Kidney (tissue), 13 donors: ENCODE measurements at regions not wholly inside any gene's neighbourhood (a gene's known extent, or its start where the extent isn't known, plus 50 kb on each side); places are given as distances from the start of the nearest gene placed in this dataset.

Experiments
- DNase-seq, 5 donors: peaks; one replicate each; pipeline ENCODE4 v3.0.0-alpha.2; 2013 to 2020
- FAIRE-seq: peaks from 2 replicates; lab custom pipeline; 2012; peaks lifted over from hg19 to GRCh38; lab: Jason Lieb, UNC
- H3K27ac ChIP-seq, 2 donors: one replicate each; pipeline ENCODE4 v1.7.0; 2013; ENCODE audit warnings: low read depth in 2 of 2, low read length in 2 of 2, inconsistent platforms in 1 of 2
- H3K27me3 ChIP-seq: one replicate; pipeline ENCODE4 v1.7.1; 2013; ENCODE audit warnings: low read length, inconsistent platforms; ENCODE audit not compliant: control insufficient read depth, insufficient read depth
- H3K36me3 ChIP-seq, 3 donors: one replicate each; pipeline versions ENCODE4 v1.7.0 to v1.7.1; 2013; ENCODE audit warnings: low read length in 3 of 3, control low read depth in 1 of 3, inconsistent platforms in 1 of 3; ENCODE audit not compliant: insufficient read depth in 3 of 3, control insufficient read depth in 2 of 3
- H3K4me1 ChIP-seq, 3 donors: one replicate each; pipeline versions ENCODE4 v1.7.0 to v1.7.1; 2013; ENCODE audit warnings: low read length in 3 of 3, inconsistent platforms in 1 of 3, low read depth in 1 of 3; ENCODE audit not compliant: control insufficient read depth in 2 of 3, insufficient read depth in 2 of 3
- H3K4me3 ChIP-seq, 3 donors: one replicate each; pipeline versions ENCODE4 v1.7.0 to v1.8.1; 2013; ENCODE audit warnings: low read length in 3 of 3, control low read depth in 1 of 3, inconsistent platforms in 1 of 3
- H3K9ac ChIP-seq, 3 donors: one replicate each; pipeline versions ENCODE4 v1.7.0 to v1.7.1; 2013; ENCODE audit warnings: low read length in 3 of 3, control low read depth in 1 of 3, inconsistent platforms in 1 of 3
- H3K9me3 ChIP-seq, 3 donors: one replicate each; pipeline versions ENCODE4 v1.7.0 to v1.7.1; 2013; ENCODE audit warnings: low read length in 3 of 3, control low read depth in 1 of 3, inconsistent platforms in 1 of 3; ENCODE audit not compliant: control insufficient read depth in 2 of 3, insufficient read depth in 1 of 3
- intact Hi-C: fragments of 100-400 bp; cut with DNase I; formaldehyde crosslinking; loops from one replicate; pipeline ENCODE4 v1.11.1; 2022
- TF ChIP-seq, protein P1 (sequence below): IDR thresholded peaks from 3 replicates; pipeline ENCODE4 v1.5.1; 2012; ENCODE audit warnings: mild to moderate bottlenecking, moderate library complexity, borderline replicate concordance; ENCODE audit not compliant: insufficient read depth; ENCODE audit errors: extremely low read depth
- donor health status: control.
- donor health status: control.
- donor health status: control.
- donor health status: control.
- donor health status: control.
- donor health status: DM: yes; HTN: yes; CAD: no.
- donor health status: Normal renal cell carcinoma (clear cell type).

DNA sequence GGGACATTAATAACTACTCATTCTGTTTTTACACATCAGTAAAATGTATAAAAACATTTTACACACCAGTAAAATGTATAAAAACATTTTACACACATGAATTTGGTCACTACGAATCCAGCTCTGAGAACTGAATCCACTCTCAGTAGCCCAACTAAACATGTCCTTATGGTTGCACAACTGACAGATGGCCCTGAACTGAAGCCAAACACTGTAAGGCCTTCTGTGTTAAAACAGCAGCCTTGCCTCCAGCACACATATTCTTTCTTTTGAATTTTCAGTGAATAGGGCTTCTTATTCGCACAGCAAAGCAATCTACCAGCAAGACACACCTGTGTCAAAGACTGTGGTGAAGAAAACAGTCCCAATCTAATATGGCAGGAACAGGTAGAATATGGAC, 169.9 kb upstream of the FMR1 start:
- Histone ChIP-seq H3K9me3 (no peaks in the 10 kb centered on the region), H3K27me3 (no peaks in the 10 kb centered on the region), H3K36me3 (no peaks in the 10 kb centered on the region), H3K4me1 (no peaks in the 10 kb centered on the region), H3K9ac (no peak overlapping the region), H3K4me3 (no peak overlapping the region), H3K27ac (no peak overlapping the region)
- TF ChIP-seq, protein P1, sequence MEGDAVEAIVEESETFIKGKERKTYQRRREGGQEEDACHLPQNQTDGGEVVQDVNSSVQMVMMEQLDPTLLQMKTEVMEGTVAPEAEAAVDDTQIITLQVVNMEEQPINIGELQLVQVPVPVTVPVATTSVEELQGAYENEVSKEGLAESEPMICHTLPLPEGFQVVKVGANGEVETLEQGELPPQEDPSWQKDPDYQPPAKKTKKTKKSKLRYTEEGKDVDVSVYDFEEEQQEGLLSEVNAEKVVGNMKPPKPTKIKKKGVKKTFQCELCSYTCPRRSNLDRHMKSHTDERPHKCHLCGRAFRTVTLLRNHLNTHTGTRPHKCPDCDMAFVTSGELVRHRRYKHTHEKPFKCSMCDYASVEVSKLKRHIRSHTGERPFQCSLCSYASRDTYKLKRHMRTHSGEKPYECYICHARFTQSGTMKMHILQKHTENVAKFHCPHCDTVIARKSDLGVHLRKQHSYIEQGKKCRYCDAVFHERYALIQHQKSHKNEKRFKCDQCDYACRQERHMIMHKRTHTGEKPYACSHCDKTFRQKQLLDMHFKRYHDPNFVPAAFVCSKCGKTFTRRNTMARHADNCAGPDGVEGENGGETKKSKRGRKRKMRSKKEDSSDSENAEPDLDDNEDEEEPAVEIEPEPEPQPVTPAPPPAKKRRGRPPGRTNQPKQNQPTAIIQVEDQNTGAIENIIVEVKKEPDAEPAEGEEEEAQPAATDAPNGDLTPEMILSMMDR = no peak
- intact Hi-C loops = no loop called here
- FAIRE-seq (no peak), DNase-seq (no peak)

DNA sequence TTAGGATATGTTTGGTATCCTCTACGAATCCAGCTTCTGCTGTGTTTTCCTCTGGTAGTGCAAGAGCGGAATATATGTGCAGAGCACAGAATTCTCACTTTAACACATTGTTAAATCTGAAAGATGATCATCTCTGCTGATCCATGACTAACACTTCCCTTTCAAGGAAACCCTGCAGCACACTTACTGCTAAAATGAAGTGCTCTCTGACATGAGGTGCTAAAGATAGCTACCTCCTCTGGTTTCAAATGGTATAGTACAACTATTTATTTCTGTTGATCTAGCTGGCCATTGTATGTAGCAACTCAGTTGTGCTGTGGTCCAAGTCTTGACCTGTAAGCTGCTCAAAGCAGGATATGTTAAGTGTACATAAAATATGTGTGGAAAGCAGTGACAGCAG, 162.4 kb upstream of the FMR1 start:
- Histone ChIP-seq H3K9me3 (no peaks in the 10 kb centered on the region), H3K4me1 (no peaks in the 10 kb centered on the region), H3K27ac (no peak overlapping the region), H3K9ac (no peak overlapping the region), H3K4me3 (no peak overlapping the region), H3K36me3 (no peaks in the 10 kb centered on the region), H3K27me3 (no peaks in the 10 kb centered on the region)
- intact Hi-C loops = no loop called here
- DNase-seq (peak in 3 of 5 donors; percentile 9 to 59 (median 29)), FAIRE-seq (no peak)
- TF ChIP-seq, protein P1 = no peak

DNA sequence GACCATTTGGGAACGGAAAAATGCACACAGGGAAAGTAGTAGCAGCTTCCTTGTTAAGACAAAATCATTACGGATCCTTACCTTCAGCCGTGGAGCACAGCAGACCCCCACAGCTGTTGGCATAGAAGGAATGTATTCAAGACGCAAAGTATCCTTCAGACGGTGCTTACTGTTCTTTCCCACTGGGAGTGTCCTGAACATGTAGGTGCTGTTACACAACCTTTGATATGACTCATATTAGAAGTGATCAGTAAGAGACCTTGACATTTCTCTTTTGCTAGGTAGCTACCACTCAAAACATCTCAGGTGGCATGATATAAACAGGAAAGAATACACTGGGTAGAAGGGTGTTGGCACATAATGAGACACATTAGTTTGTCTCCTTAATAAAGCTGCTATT, 154.0 kb upstream of the FMR1 start:
- H3K27me3 ChIP-seq = no peaks in the 10 kb centered on the region
- no peaks in the 10 kb centered on the region for H3K4me1 ChIP-seq
- no peaks in the 10 kb centered on the region for H3K9me3 ChIP-seq
- no peaks in the 10 kb centered on the region for H3K36me3 ChIP-seq
- no peak overlapping the region for H3K4me3 ChIP-seq
- no peak overlapping the region for H3K27ac ChIP-seq
- no peak overlapping the region for H3K9ac ChIP-seq
- TF ChIP-seq, protein P1 = no peak
- no peak for FAIRE-seq
- DNase-seq = no peak
- intact Hi-C loops = no loop called here

DNA sequence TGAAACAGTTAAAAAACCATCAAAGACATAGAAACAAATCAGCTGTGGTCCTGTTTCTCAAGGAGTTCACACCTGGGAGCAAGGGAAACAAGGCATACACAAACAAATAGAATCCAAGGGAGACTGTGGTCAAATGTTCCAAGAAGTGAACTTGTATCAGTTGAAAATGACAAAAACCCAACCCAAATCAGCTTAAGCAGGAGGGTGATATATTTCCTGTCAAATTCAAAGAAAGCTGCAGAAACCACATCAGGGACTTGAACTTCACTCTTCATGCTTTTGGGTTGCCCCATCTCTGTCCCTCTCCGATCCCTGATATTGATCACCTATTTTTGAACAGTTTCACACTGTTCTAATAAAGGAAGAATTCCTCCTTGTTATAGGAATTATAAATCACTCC, 148.6 kb upstream of the FMR1 start:
- H3K4me1 ChIP-seq = no peaks in the 10 kb centered on the region
- H3K4me3 ChIP-seq = no peak overlapping the region
- H3K9me3 ChIP-seq = no peaks in the 10 kb centered on the region
- DNase-seq = no peak
- H3K9ac ChIP-seq = no peak overlapping the region
- no peak overlapping the region for H3K27ac ChIP-seq
- H3K27me3 ChIP-seq = no peaks in the 10 kb centered on the region
- intact Hi-C loops = no loop called here
- no peaks in the 10 kb centered on the region for H3K36me3 ChIP-seq
- TF ChIP-seq, protein P1 = no peak
- FAIRE-seq = no peak
